ENCODE measurements at regions not wholly inside any gene's neighbourhood (a gene's known extent, or its start where the extent isn't known, plus 50 kb on each side); places are given as distances from the start of the nearest gene placed in this dataset.

GRCh38 chr3:166199491-166199890 is 362.3 kb upstream of the BCHE start:
- TF ChIP-seq, protein P1, sequence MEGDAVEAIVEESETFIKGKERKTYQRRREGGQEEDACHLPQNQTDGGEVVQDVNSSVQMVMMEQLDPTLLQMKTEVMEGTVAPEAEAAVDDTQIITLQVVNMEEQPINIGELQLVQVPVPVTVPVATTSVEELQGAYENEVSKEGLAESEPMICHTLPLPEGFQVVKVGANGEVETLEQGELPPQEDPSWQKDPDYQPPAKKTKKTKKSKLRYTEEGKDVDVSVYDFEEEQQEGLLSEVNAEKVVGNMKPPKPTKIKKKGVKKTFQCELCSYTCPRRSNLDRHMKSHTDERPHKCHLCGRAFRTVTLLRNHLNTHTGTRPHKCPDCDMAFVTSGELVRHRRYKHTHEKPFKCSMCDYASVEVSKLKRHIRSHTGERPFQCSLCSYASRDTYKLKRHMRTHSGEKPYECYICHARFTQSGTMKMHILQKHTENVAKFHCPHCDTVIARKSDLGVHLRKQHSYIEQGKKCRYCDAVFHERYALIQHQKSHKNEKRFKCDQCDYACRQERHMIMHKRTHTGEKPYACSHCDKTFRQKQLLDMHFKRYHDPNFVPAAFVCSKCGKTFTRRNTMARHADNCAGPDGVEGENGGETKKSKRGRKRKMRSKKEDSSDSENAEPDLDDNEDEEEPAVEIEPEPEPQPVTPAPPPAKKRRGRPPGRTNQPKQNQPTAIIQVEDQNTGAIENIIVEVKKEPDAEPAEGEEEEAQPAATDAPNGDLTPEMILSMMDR (IDR thresholded peaks at IDR 0.05), result no peak
- no peak for TF ChIP-seq POLR2A (IDR thresholded peaks at IDR 0.05)

All from body of pancreas (tissue), 4 donors.